Caco-2 (cell line): ENCODE measurements at regions not wholly inside any gene's neighbourhood (a gene's known extent, or its start where the extent isn't known, plus 50 kb on each side); places are given as distances from the start of the nearest gene placed in this dataset.

Experiments used
- BruUV-seq: library from RNA; stranded (reverse); fragments of 400-500 nt; replicated peaks from 2 replicates; lab custom pipeline; 2021; lab: Mats Ljungman, UMichigan
- CTCF ChIA-PET: fragments of 300-600 bp; sonication (Branson Sonifier 250); formaldehyde crosslinking; loops from one replicate; lab custom pipeline; 2022; ENCODE audit warnings: antibody characterized with exemption; lab: Charles Lee
- POLR2A ChIA-PET: fragments of 300-600 bp; sonication (Branson Sonifier 250); formaldehyde crosslinking; loops from one replicate; lab custom pipeline; 2022; ENCODE audit warnings: antibody characterized with exemption; lab: Charles Lee
- DNase-seq, 2 experiments: peaks; one replicate each; pipeline versions ENCODE4 v3.0.0 to v3.0.0-alpha.2; 2020 to 2022
- H3K27me3 ChIP-seq: replicated peaks from 2 replicates; pipeline ENCODE4 v1.6.0; 2011; ENCODE audit warnings: low read length; ENCODE audit not compliant: control insufficient read depth, insufficient read depth
- H3K36me3 ChIP-seq: 2 replicates; pipeline ENCODE4 v1.5.1; 2011; ENCODE audit warnings: low read length; ENCODE audit not compliant: control insufficient read depth, insufficient read depth
- H3K4me1 ChIP-seq: fragments of 250-450 bp; sonication (Bioruptor Pico); 2 replicates; pipeline ENCODE4 v1.5.1; 2020; ENCODE audit warnings: mild to moderate bottlenecking
- H3K4me3 ChIP-seq: 2 replicates; pipeline ENCODE4 v1.5.1; 2011; ENCODE audit warnings: low read depth, mild to moderate bottlenecking, control low read depth, low read length
- H3K9me3 ChIP-seq: fragments of 250-450 bp; sonication (Bioruptor Pico); 2 replicates; pipeline ENCODE4 v1.5.1; 2020; ENCODE audit warnings: mild to moderate bottlenecking, moderate library complexity
- H3K27ac Mint-ChIP-seq: one replicate; pipeline ENCODE4 v1.8.0; 2022; ENCODE audit warnings: mixed read lengths; ENCODE audit not compliant: unreplicated experiment
- H3K27me3 Mint-ChIP-seq: one replicate; pipeline ENCODE4 v1.8.0; 2022; ENCODE audit warnings: mixed read lengths; ENCODE audit not compliant: insufficient read depth, unreplicated experiment
- H3K36me3 Mint-ChIP-seq: one replicate; pipeline ENCODE4 v1.8.0; 2022; ENCODE audit warnings: mild to moderate bottlenecking, mixed read lengths; ENCODE audit not compliant: insufficient read depth, unreplicated experiment
- H3K4me1 Mint-ChIP-seq: one replicate; pipeline ENCODE4 v1.8.0; 2022; ENCODE audit warnings: low read depth, mixed read lengths; ENCODE audit not compliant: unreplicated experiment
- H3K4me3 Mint-ChIP-seq: one replicate; pipeline ENCODE4 v1.8.0; 2022; ENCODE audit warnings: mild to moderate bottlenecking, moderate library complexity, mixed read lengths; ENCODE audit not compliant: unreplicated experiment
- H3K9me3 Mint-ChIP-seq: one replicate; pipeline ENCODE4 v1.8.0; 2022; ENCODE audit warnings: mixed read lengths; ENCODE audit not compliant: unreplicated experiment
- CTCF ChIP-seq, 2 experiments: fragments of 200-600 bp in 1 of 2; IDR thresholded peaks; 1 replicate in 1 of 2; 2 replicates in 1 of 2; pipeline versions ENCODE4 v1.5.1 to v1.8.0; 2011 to 2022; ENCODE audit warnings: antibody characterized with exemption in 1 of 2, control low read depth in 1 of 2, inconsistent platforms in 1 of 2, low read depth in 1 of 2, low read length in 1 of 2, mild to moderate bottlenecking in 1 of 2, moderate library complexity in 1 of 2; ENCODE audit not compliant: insufficient read depth in 1 of 2, severe bottlenecking in 1 of 2, unreplicated experiment in 1 of 2
- intact Hi-C: fragments of 100-400 bp; cut with micrococcal nuclease; formaldehyde crosslinking; loops from one replicate; pipeline ENCODE4 v1.10.0; 2022; ENCODE audit not compliant: unreplicated experiment

DNA sequence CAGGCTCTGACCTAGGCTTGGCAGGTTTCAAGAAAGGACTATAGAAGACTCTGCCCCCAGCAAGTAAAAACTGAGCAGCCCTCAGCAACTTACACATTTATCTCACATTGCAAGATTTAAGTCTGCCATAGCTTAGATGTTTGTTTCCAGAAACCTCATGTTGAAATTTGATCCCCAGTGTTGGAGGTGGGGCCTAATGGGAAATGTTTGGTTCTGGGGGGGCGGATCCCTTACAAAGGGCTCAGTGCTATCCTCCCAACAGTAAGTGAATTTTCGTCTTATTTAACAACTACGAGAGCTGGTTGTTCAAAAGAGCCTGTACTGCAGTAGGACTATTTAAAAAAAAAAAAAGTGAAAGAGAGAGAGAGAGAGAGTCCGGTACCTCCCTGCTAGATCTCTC is 125.2 kb upstream of the PROK2 start:
- Mint-ChIP-seq H3K27me3 (peaks cover 23% of the 10 kb centered on the region), H3K4me3 (no peak overlapping the region), H3K9me3 (no peaks in the 10 kb centered on the region), H3K36me3 (no peaks in the 10 kb centered on the region), H3K4me1 (no peaks in the 10 kb centered on the region), H3K27ac (no peak overlapping the region)
- BruUV-seq = no TSS peak
- Histone ChIP-seq H3K4me1 (no peaks in the 10 kb centered on the region), H3K4me3 (no peak overlapping the region), H3K36me3 (no peaks in the 10 kb centered on the region), H3K27me3 (no peaks in the 10 kb centered on the region), H3K9me3 (no peaks in the 10 kb centered on the region)
- DNase-seq = no peak
- no peak for TF ChIP-seq CTCF (IDR thresholded peaks at IDR 0.05; ENCODE audit: insufficient read depth in 1 of 2, low read depth in 1 of 2, low read length in 1 of 2, severe bottlenecking in 1 of 2, unreplicated experiment in 1 of 2)
- ChIA-PET CTCF (no interaction called here), POLR2A (no interaction called here)
- intact Hi-C loops = no loop called here

DNA sequence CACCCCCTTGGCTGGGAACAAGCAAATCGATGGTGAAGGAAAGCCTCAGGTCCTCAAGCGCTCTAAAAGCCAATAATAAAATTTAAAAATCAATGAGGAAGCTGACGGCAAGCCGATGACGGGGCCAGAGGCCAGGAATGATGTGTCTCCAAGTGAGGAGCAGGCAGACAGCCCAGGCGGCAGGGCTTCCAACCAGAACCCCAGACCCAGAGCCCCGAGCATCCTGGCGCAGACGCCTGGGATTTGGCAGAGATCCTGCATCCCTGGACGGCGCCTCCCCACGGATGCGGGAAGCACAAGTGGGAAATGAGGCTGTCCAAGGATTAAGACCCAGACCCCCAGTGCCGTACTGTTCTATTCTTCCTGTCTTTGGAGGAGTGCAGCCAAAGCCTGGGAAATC is 123.0 kb upstream of the PROK2 start:
- no peaks in the 10 kb centered on the region for H3K27me3 ChIP-seq
- H3K4me1 Mint-ChIP-seq = no peaks in the 10 kb centered on the region
- no peaks in the 10 kb centered on the region for H3K4me1 ChIP-seq
- H3K9me3 Mint-ChIP-seq = no peaks in the 10 kb centered on the region
- no peaks in the 10 kb centered on the region for H3K36me3 Mint-ChIP-seq
- no peak overlapping the region for H3K4me3 Mint-ChIP-seq
- no peak overlapping the region for H3K27ac Mint-ChIP-seq
- no peak for DNase-seq
- intact Hi-C loops = no loop called here
- CTCF ChIA-PET = no interaction called here
- H3K4me3 ChIP-seq = no peak overlapping the region
- no peaks in the 10 kb centered on the region for H3K36me3 ChIP-seq
- POLR2A ChIA-PET = no interaction called here
- H3K9me3 ChIP-seq = no peaks in the 10 kb centered on the region
- peaks cover 25% of the 10 kb centered on the region for H3K27me3 Mint-ChIP-seq
- no TSS peak for BruUV-seq
- no peak for TF ChIP-seq CTCF (IDR thresholded peaks at IDR 0.05; ENCODE audit: insufficient read depth in 1 of 2, low read depth in 1 of 2, low read length in 1 of 2, severe bottlenecking in 1 of 2, unreplicated experiment in 1 of 2)

DNA sequence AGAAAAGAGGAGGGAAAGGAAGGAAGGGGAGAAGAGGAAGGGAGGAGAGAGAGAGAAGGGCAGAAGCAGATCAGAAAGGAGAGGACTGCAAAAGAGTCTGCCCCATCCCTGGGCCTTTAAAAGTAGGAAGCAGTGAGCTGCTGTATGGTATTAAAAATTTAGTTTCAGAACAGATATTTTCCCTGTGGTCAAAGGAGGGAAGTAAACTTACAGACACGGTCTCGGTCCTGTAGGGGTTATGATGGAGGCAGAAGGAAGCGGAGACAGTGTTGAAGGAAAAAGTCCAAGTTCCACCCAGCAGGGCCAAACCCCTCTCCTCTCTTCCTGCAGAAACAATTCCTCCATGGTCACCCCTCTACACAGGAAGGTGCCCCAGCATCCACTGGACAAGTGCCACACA is 122.0 kb upstream of the PROK2 start:
- BruUV-seq = no TSS peak
- ChIA-PET CTCF (no interaction called here), POLR2A (no interaction called here)
- Mint-ChIP-seq H3K4me3 (no peak overlapping the region), H3K27ac (no peak overlapping the region), H3K9me3 (no peaks in the 10 kb centered on the region), H3K36me3 (no peaks in the 10 kb centered on the region), H3K27me3 (peaks cover 20% of the 10 kb centered on the region), H3K4me1 (peaks cover 9% of the 10 kb centered on the region)
- intact Hi-C loops = no loop called here
- Histone ChIP-seq H3K36me3 (no peaks in the 10 kb centered on the region), H3K4me1 (no peaks in the 10 kb centered on the region), H3K9me3 (no peaks in the 10 kb centered on the region), H3K4me3 (no peak overlapping the region), H3K27me3 (no peaks in the 10 kb centered on the region)
- no peak for TF ChIP-seq CTCF (IDR thresholded peaks at IDR 0.05; ENCODE audit: insufficient read depth in 1 of 2, low read depth in 1 of 2, low read length in 1 of 2, severe bottlenecking in 1 of 2, unreplicated experiment in 1 of 2)
- no peak for DNase-seq
